ENCODE measurements at regions not wholly inside any gene's neighbourhood (a gene's known extent, or its start where the extent isn't known, plus 50 kb on each side); places are given as distances from the start of the nearest gene placed in this dataset.

GRCh38 chr5:120150770-120151169 lies 313.3 kb upstream of the PRR16 start (continued):
- no peak for TF ChIP-seq ZBTB14 (CRISPR knock-in tag; IDR thresholded peaks at IDR 0.05)
- no peak for TF ChIP-seq ZNF547 (CRISPR knock-in tag; IDR thresholded peaks at IDR 0.05)
- TF ChIP-seq CEBPZ (IDR thresholded peaks at IDR 0.05; ENCODE audit: low read length) = no peak

GRCh38 chr5:120151181-120151580 lies 312.9 kb upstream of the PRR16 start:
- ChIA-PET POLR2A (no interaction called here), CTCF (ENCODE audit: low intra/inter-chr PET ratio, low total read pairs) (no interaction called here)
- Histone ChIP-seq H3K9me3 (ENCODE audit: low read length) (peaks cover 4% of the 10 kb centered on the region; the same call in 1 of the 2 replicates), H3K4me3 (replicated peaks in 1 of 3; ENCODE audit: insufficient read depth in 1 of 3, low read depth in 2 of 3, low read length in 3 of 3) (no peak overlapping the region), H3K27ac (ENCODE audit: extremely low read length, insufficient read depth, low read length) (no peak overlapping the region), H3K36me3 (replicated peaks in 1 of 2; ENCODE audit: control insufficient read depth in 1 of 2, insufficient read depth in 2 of 2, low read length in 2 of 2) (no peaks in the 10 kb centered on the region), H3K9ac (ENCODE audit: insufficient read depth, low read depth, low read length) (no peak overlapping the region), H4K20me1 (ENCODE audit: insufficient read depth, low read length) (no peaks in the 10 kb centered on the region), H3K79me2 (ENCODE audit: insufficient read depth, low read length) (no peaks in the 10 kb centered on the region), H3K4me2 (ENCODE audit: low read depth, low read length) (no peak overlapping the region), H3K4me1 (ENCODE audit: insufficient read depth, low read length) (no peaks in the 10 kb centered on the region), H3K27me3 (ENCODE audit: control insufficient read depth in 1 of 2, insufficient read depth in 2 of 2, low read length in 2 of 2) (no peaks in the 10 kb centered on the region), H2AFZ (ENCODE audit: low read length) (no peak overlapping the region)
- DNase-seq (ENCODE audit: low spot score) = no peak
- no peak for ATAC-seq
- FAIRE-seq = no peak
- intact Hi-C loops (cut with micrococcal nuclease; ENCODE audit: unreplicated experiment) (no loop called here), in situ Hi-C loops (cut with HindIII; ENCODE audit: extremely low pct_ligation_motif_present, low pct_unique_long_range_greater_than_20kb) (no loop called here)
- 30% methylated on average over 1 of the region's 1 CpG for WGBS (ENCODE audit: low lambda C conversion rate)
- no TSS peak for BruUV-seq (replicated peaks)
- TF ChIP-seq NFE2L2 (IDR thresholded peaks at IDR 0.05; ENCODE audit: low read length) (no peak), ATRX (CRISPR knock-in tag; IDR thresholded peaks at IDR 0.05; ENCODE audit: borderline replicate concordance) (no peak), ZNF569 (CRISPR knock-in tag; IDR thresholded peaks at IDR 0.05; ENCODE audit: borderline replicate concordance) (no peak), GMEB1 (CRISPR knock-in tag; IDR thresholded peaks at IDR 0.05; ENCODE audit: borderline replicate concordance) (no peak), ARID2 (CRISPR knock-in tag; IDR thresholded peaks at IDR 0.05; ENCODE audit: borderline replicate concordance) (no peak), ATF4 (CRISPR knock-in tag; IDR thresholded peaks at IDR 0.05) (no peak), ZFX (CRISPR knock-in tag; IDR thresholded peaks at IDR 0.05; ENCODE audit: low read depth) (no peak), KAT2B (IDR thresholded peaks at IDR 0.05; ENCODE audit: borderline replicate concordance, low read depth, low read length) (no peak), DMTF1 (CRISPR knock-in tag; IDR thresholded peaks at IDR 0.05) (no peak), ZC3H4 (CRISPR knock-in tag; IDR thresholded peaks at IDR 0.05; ENCODE audit: borderline replicate concordance) (no peak), ZBTB38 (CRISPR knock-in tag; IDR thresholded peaks at IDR 0.05) (no peak)

Data from HepG2 (cell line).